ENCODE measurements at regions not wholly inside any gene's neighbourhood (a gene's known extent, or its start where the extent isn't known, plus 50 kb on each side); places are given as distances from the start of the nearest gene placed in this dataset.

GRCh38 chr3:20404741-20405100 lies 218.7 kb upstream of the SGO1 start:
- no peak overlapping the region for H3K4me3 ChIP-seq
- no peaks in the 10 kb centered on the region for H3K9me3 ChIP-seq
- no peaks in the 10 kb centered on the region for H3K4me1 ChIP-seq
- no peaks in the 10 kb centered on the region for H3K36me3 ChIP-seq
- TF ChIP-seq POLR2A (IDR thresholded peaks at IDR 0.05) (no peak), CTCF (IDR thresholded peaks at IDR 0.05) (no peak)
- DNase-seq: no peak
- no peaks in the 10 kb centered on the region for H3K27me3 ChIP-seq
- no peak overlapping the region for H3K27ac ChIP-seq

GRCh38 chr3:20403986-20404740 lies 218.2 kb upstream of the SGO1 start:
- no peaks in the 10 kb centered on the region for H3K4me1 ChIP-seq
- no peaks in the 10 kb centered on the region for H3K9me3 ChIP-seq
- H3K27me3 ChIP-seq: no peaks in the 10 kb centered on the region
- no peak for DNase-seq
- H3K36me3 ChIP-seq: no peaks in the 10 kb centered on the region
- no peak overlapping the region for H3K27ac ChIP-seq
- TF ChIP-seq POLR2A (IDR thresholded peaks at IDR 0.05): no peak
- TF ChIP-seq CTCF (IDR thresholded peaks at IDR 0.05): no peak
- no peak overlapping the region for H3K4me3 ChIP-seq

- Histone ChIP-seq H3K4me1 (no peaks in the 10 kb centered on the region), H3K27me3 (no peaks in the 10 kb centered on the region), H3K4me3 (no peak overlapping the region), H3K36me3 (no peaks in the 10 kb centered on the region), H3K9me3 (no peaks in the 10 kb centered on the region), H3K27ac (no peak overlapping the region)
- TF ChIP-seq CTCF (IDR thresholded peaks at IDR 0.05): no peak
- no peak for TF ChIP-seq POLR2A (IDR thresholded peaks at IDR 0.05)
- DNase-seq: no peak
These were observed 215.2 kb upstream of the SGO1 start for GRCh38 chr3:20401253-20401652.

GRCh38 chr3:20400686-20401085 lies 214.7 kb upstream of the SGO1 start:
- Histone ChIP-seq H3K36me3 (no peaks in the 10 kb centered on the region), H3K27me3 (no peaks in the 10 kb centered on the region), H3K4me3 (no peak overlapping the region), H3K9me3 (no peaks in the 10 kb centered on the region), H3K27ac (no peak overlapping the region), H3K4me1 (no peaks in the 10 kb centered on the region)
- TF ChIP-seq POLR2A (IDR thresholded peaks at IDR 0.05) (no peak), CTCF (IDR thresholded peaks at IDR 0.05) (no peak)
- no peak for DNase-seq

GRCh38 chr3:20400281-20400680 lies 214.3 kb upstream of the SGO1 start:
- H3K4me3 ChIP-seq: no peak overlapping the region
- no peak overlapping the region for H3K27ac ChIP-seq
- no peaks in the 10 kb centered on the region for H3K4me1 ChIP-seq
- TF ChIP-seq POLR2A (IDR thresholded peaks at IDR 0.05): no peak
- no peak for TF ChIP-seq CTCF (IDR thresholded peaks at IDR 0.05)
- no peak for DNase-seq
- no peaks in the 10 kb centered on the region for H3K27me3 ChIP-seq
- H3K36me3 ChIP-seq: no peaks in the 10 kb centered on the region
- no peaks in the 10 kb centered on the region for H3K9me3 ChIP-seq

GRCh38 chr3:20396335-20396734 lies 210.3 kb upstream of the SGO1 start:
- Histone ChIP-seq H3K36me3 (no peaks in the 10 kb centered on the region), H3K9me3 (no peaks in the 10 kb centered on the region), H3K27me3 (no peaks in the 10 kb centered on the region), H3K27ac (no peak overlapping the region), H3K4me3 (no peak overlapping the region), H3K4me1 (no peaks in the 10 kb centered on the region)
- no peak for TF ChIP-seq CTCF (IDR thresholded peaks at IDR 0.05)
- TF ChIP-seq POLR2A (IDR thresholded peaks at IDR 0.05): no peak
- DNase-seq: no peak

Data from Peyer's patch (tissue), 4 donors.